Chondrocyte (in vitro differentiated cells): ENCODE measurements at regions not wholly inside any gene's neighbourhood (a gene's known extent, or its start where the extent isn't known, plus 50 kb on each side); places are given as distances from the start of the nearest gene placed in this dataset.

ENCODE experiments used
- DNase-seq: peaks from one replicate; pipeline ENCODE4 v3.0.0; 2021; ENCODE audit warnings: mixed read lengths, low spot score
- H3K27ac Mint-ChIP-seq: one replicate; pipeline ENCODE4 v1.8.0; 2021; ENCODE audit warnings: mild to moderate bottlenecking, moderate library complexity, mixed read lengths; ENCODE audit not compliant: unreplicated experiment
- H3K27me3 Mint-ChIP-seq: 2 replicates; pipeline ENCODE4 v1.8.0; 2021; ENCODE audit warnings: low read depth, mixed read lengths
- H3K36me3 Mint-ChIP-seq: 2 replicates; pipeline ENCODE4 v1.8.0; 2021; ENCODE audit warnings: low read depth, mixed read lengths
- H3K4me1 Mint-ChIP-seq: 2 replicates; pipeline ENCODE4 v1.8.0; 2021; ENCODE audit warnings: low read depth, mild to moderate bottlenecking, mixed read lengths
- H3K4me3 Mint-ChIP-seq: one replicate; pipeline ENCODE4 v1.8.0; 2021; ENCODE audit warnings: mild to moderate bottlenecking, moderate library complexity, mixed read lengths; ENCODE audit not compliant: unreplicated experiment
- H3K9me3 Mint-ChIP-seq: 2 replicates; pipeline ENCODE4 v1.8.0; 2021; ENCODE audit warnings: low read depth, mixed read lengths
- CTCF ChIP-seq: fragments of 200-600 bp; sonication (generic); IDR thresholded peaks from 2 replicates; pipeline ENCODE4 v1.5.0; 2021; ENCODE audit warnings: antibody characterized with exemption, mild to moderate bottlenecking, moderate library complexity

GRCh38 chr22:47294222-47294532 is 531.7 kb downstream of the TBC1D22A start:
- Mint-ChIP-seq H3K36me3 (no peaks in the 10 kb centered on the region), H3K4me1 (peaks cover 12% of the 10 kb centered on the region), H3K27ac (no peak overlapping the region), H3K27me3 (peaks cover 8% of the 10 kb centered on the region), H3K9me3 (no peaks in the 10 kb centered on the region), H3K4me3 (no peak overlapping the region)
- DNase-seq, result no peak
- no peak for TF ChIP-seq CTCF

- Mint-ChIP-seq H3K4me1 (peaks cover 12% of the 10 kb centered on the region), H3K4me3 (no peak overlapping the region), H3K36me3 (no peaks in the 10 kb centered on the region), H3K27me3 (peaks cover 8% of the 10 kb centered on the region), H3K27ac (no peak overlapping the region), H3K9me3 (no peaks in the 10 kb centered on the region)
- DNase-seq, result no peak
- TF ChIP-seq CTCF, result no peak
Observed at GRCh38 chr22:47293368-47294221, 531.1 kb downstream of the TBC1D22A start.

GRCh38 chr22:47292546-47293320 is 530.3 kb downstream of the TBC1D22A start:
- H3K9me3 Mint-ChIP-seq, result peaks cover 3% of the 10 kb centered on the region
- H3K36me3 Mint-ChIP-seq, result no peaks in the 10 kb centered on the region

GRCh38 chr22:47291565-47292495 is 529.4 kb downstream of the TBC1D22A start:
- no peak for TF ChIP-seq CTCF
- Mint-ChIP-seq H3K27me3 (peaks cover 11% of the 10 kb centered on the region), H3K4me1 (peaks cover 12% of the 10 kb centered on the region), H3K36me3 (no peaks in the 10 kb centered on the region), H3K9me3 (peaks cover 4% of the 10 kb centered on the region), H3K4me3 (no peak overlapping the region), H3K27ac (no peak overlapping the region)
- DNase-seq, result no peak

More at GRCh38 chr22:47292546-47293320, 530.3 kb downstream of the TBC1D22A start:
- peaks cover 8% of the 10 kb centered on the region for H3K27me3 Mint-ChIP-seq
- no peak for DNase-seq
- H3K4me1 Mint-ChIP-seq, result peaks cover 12% of the 10 kb centered on the region
- H3K27ac Mint-ChIP-seq, result no peak overlapping the region
- H3K4me3 Mint-ChIP-seq, result no peak overlapping the region
- TF ChIP-seq CTCF, result no peak
